Endodermal cell (in vitro differentiated cells): ENCODE measurements at regions not wholly inside any gene's neighbourhood (a gene's known extent, or its start where the extent isn't known, plus 50 kb on each side); places are given as distances from the start of the nearest gene placed in this dataset.

Source experiments
- DNase-seq: peaks from one replicate; pipeline ENCODE4 v3.0.0-alpha.2; 2017
- H3K27ac ChIP-seq: 2 replicates; pipeline ENCODE4 v1.5.1; 2013; ENCODE audit warnings: mild to moderate bottlenecking, low read depth, low read length, moderate library complexity
- H3K27me3 ChIP-seq: 2 replicates; pipeline ENCODE4 v1.6.1; 2013; ENCODE audit warnings: mild to moderate bottlenecking, low read length, moderate library complexity; ENCODE audit not compliant: insufficient read depth, control insufficient read depth, poor library complexity, severe bottlenecking
- H3K36me3 ChIP-seq: 2 replicates; pipeline ENCODE4 v1.7.0; 2013; ENCODE audit warnings: mild to moderate bottlenecking, low read length, moderate library complexity; ENCODE audit not compliant: control insufficient read depth, insufficient read depth
- H3K4me1 ChIP-seq: one replicate; pipeline ENCODE4 v1.7.0; 2013; ENCODE audit warnings: low read length; ENCODE audit not compliant: control insufficient read depth, insufficient read depth
- H3K4me3 ChIP-seq: 2 replicates; pipeline ENCODE4 v1.5.1; 2013; ENCODE audit warnings: mild to moderate bottlenecking, low read length, moderate library complexity
- H3K9ac ChIP-seq: 2 replicates; pipeline ENCODE4 v1.6.1; 2013; ENCODE audit warnings: mild to moderate bottlenecking, low read length, moderate library complexity; ENCODE audit not compliant: poor library complexity, severe bottlenecking; ENCODE audit errors: extremely low read depth
- H3K9me3 ChIP-seq: 2 replicates; pipeline ENCODE4 v1.6.1; 2013; ENCODE audit warnings: mild to moderate bottlenecking, low read length, moderate library complexity; ENCODE audit not compliant: control insufficient read depth
- H3K27ac Mint-ChIP-seq: 2 replicates; pipeline ENCODE4 v1.8.0; 2020; ENCODE audit warnings: mixed read lengths
- H3K27me3 Mint-ChIP-seq: 2 replicates; pipeline ENCODE4 v1.8.0; 2021; ENCODE audit warnings: mild to moderate bottlenecking, mixed read lengths; ENCODE audit not compliant: insufficient read depth
- H3K36me3 Mint-ChIP-seq: 2 replicates; pipeline ENCODE4 v1.8.0; 2020; ENCODE audit warnings: low read depth, mixed read lengths
- H3K4me1 Mint-ChIP-seq: 2 replicates; pipeline ENCODE4 v1.8.0; 2020; ENCODE audit warnings: mixed read lengths
- H3K4me3 Mint-ChIP-seq: 2 replicates; pipeline ENCODE4 v1.8.0; 2020; ENCODE audit warnings: mild to moderate bottlenecking, moderate library complexity, mixed read lengths
- H3K9me3 Mint-ChIP-seq: 2 replicates; pipeline ENCODE4 v1.8.0; 2020; ENCODE audit warnings: mild to moderate bottlenecking, mixed read lengths
- WGBS, 2 experiments: methylation state at CpG; one replicate each; pipeline versions ENCODE4 v1.1.5 to v1.1.7; 2013; ENCODE audit warnings: missing lambda C conversion rate in 2 of 2, mixed read lengths in 1 of 2; ENCODE audit not compliant: insufficient coverage in 1 of 2, insufficient read length in 1 of 2; 5-methylcytosine and 5-hydroxymethylcytosine counted together
- TF ChIP-seq, protein P1 (sequence below): fragments of 200-600 bp; sonication (generic); conservative IDR thresholded peaks from 2 replicates; pipeline ENCODE4 v1.5.0; 2021; ENCODE audit warnings: antibody characterized with exemption, mild to moderate bottlenecking

- H3K9ac ChIP-seq: no peak overlapping the region
- Mint-ChIP-seq H3K27me3 (no peaks in the 10 kb centered on the region), H3K36me3 (peaks cover 5% of the 10 kb centered on the region), H3K4me1 (peaks cover 7% of the 10 kb centered on the region), H3K4me3 (no peak overlapping the region), H3K9me3 (peaks cover 18% of the 10 kb centered on the region), H3K27ac (no peak overlapping the region)
- no peak overlapping the region for H3K4me3 ChIP-seq
- TF ChIP-seq, protein P1, sequence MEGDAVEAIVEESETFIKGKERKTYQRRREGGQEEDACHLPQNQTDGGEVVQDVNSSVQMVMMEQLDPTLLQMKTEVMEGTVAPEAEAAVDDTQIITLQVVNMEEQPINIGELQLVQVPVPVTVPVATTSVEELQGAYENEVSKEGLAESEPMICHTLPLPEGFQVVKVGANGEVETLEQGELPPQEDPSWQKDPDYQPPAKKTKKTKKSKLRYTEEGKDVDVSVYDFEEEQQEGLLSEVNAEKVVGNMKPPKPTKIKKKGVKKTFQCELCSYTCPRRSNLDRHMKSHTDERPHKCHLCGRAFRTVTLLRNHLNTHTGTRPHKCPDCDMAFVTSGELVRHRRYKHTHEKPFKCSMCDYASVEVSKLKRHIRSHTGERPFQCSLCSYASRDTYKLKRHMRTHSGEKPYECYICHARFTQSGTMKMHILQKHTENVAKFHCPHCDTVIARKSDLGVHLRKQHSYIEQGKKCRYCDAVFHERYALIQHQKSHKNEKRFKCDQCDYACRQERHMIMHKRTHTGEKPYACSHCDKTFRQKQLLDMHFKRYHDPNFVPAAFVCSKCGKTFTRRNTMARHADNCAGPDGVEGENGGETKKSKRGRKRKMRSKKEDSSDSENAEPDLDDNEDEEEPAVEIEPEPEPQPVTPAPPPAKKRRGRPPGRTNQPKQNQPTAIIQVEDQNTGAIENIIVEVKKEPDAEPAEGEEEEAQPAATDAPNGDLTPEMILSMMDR: no peak
- no peaks in the 10 kb centered on the region for H3K4me1 ChIP-seq
- peaks cover 9% of the 10 kb centered on the region for H3K9me3 ChIP-seq
- no peak for DNase-seq
- H3K36me3 ChIP-seq: no peaks in the 10 kb centered on the region
- no peaks in the 10 kb centered on the region for H3K27me3 ChIP-seq
- 90 to 97% methylated on average over 1 of the region's 2 CpGs for WGBS, 2 experiments
- H3K27ac ChIP-seq: no peak overlapping the region
Observed at GRCh38 chr5:142515036-142515435, 170.9 kb downstream of the FGF1 start.

- WGBS, 2 experiments: 88 to 96% methylated on average over 3 of the region's 3 CpGs
- Mint-ChIP-seq H3K4me1 (peaks cover 8% of the 10 kb centered on the region), H3K36me3 (peaks cover 5% of the 10 kb centered on the region), H3K27ac (no peak overlapping the region), H3K9me3 (peaks cover 18% of the 10 kb centered on the region), H3K4me3 (no peak overlapping the region), H3K27me3 (no peaks in the 10 kb centered on the region)
- no peak overlapping the region for H3K4me3 ChIP-seq
- H3K4me1 ChIP-seq: no peaks in the 10 kb centered on the region
- H3K27ac ChIP-seq: no peak overlapping the region
- DNase-seq: no peak
- H3K9me3 ChIP-seq: peaks cover 9% of the 10 kb centered on the region
- no peaks in the 10 kb centered on the region for H3K36me3 ChIP-seq
- no peaks in the 10 kb centered on the region for H3K27me3 ChIP-seq
- H3K9ac ChIP-seq: no peak overlapping the region
- TF ChIP-seq, protein P1: no peak
Observed at GRCh38 chr5:142514196-142514595, 171.7 kb downstream of the FGF1 start.

- Mint-ChIP-seq H3K4me1 (peaks cover 24% of the 10 kb centered on the region), H3K27ac (no peak overlapping the region), H3K4me3 (no peak overlapping the region), H3K9me3 (peaks cover 13% of the 10 kb centered on the region), H3K36me3 (peaks cover 5% of the 10 kb centered on the region), H3K27me3 (no peaks in the 10 kb centered on the region)
- H3K9ac ChIP-seq: no peak overlapping the region
- H3K27me3 ChIP-seq: no peaks in the 10 kb centered on the region
- H3K36me3 ChIP-seq: no peaks in the 10 kb centered on the region
- no peak overlapping the region for H3K27ac ChIP-seq
- WGBS, 2 experiments: 87 to 93% methylated on average over 14 to 16 of the region's 16 CpGs
- H3K4me1 ChIP-seq: peaks cover 11% of the 10 kb centered on the region
- H3K9me3 ChIP-seq: peaks cover 9% of the 10 kb centered on the region
- TF ChIP-seq, protein P1: no peak
- H3K4me3 ChIP-seq: no peak overlapping the region
- no peak for DNase-seq
Observed at GRCh38 chr5:142512043-142513042, 173.5 kb downstream of the FGF1 start.
